ENCODE measurements at regions not wholly inside any gene's neighbourhood (a gene's known extent, or its start where the extent isn't known, plus 50 kb on each side); places are given as distances from the start of the nearest gene placed in this dataset.

DNA sequence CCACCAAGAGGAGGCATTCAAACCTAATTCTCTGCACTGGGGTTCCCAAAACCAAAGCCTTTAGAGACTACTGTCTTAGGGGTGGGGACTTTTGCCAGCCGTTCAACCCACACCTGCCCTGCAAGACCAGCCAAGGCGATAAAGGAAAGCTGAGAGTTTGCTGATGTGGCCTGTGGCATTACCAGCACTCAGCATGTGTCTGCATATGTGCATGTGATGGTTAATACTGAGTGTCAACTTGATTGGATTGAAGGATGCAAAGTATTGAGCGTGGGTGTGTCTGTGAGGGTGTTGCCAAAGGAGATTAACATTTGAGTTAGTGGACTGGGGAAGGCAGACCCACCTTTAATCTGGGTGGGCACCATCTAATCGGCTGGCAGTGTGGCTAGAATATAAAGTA is 474.2 kb downstream of the MED10 start:
- Histone ChIP-seq H3K36me3 (ENCODE audit: control insufficient read depth in 2 of 4, insufficient read depth in 4 of 4, low read length in 3 of 4) (no peaks in the 10 kb centered on the region), H3K4me3 (ENCODE audit: extremely low read depth in 1 of 4, insufficient read depth in 2 of 4, low read depth in 3 of 4, low read length in 4 of 4) (no peak overlapping the region), H3K18ac (ENCODE audit: extremely low read depth, low read length) (no peak overlapping the region), H3K23ac (ENCODE audit: insufficient read length) (no peak overlapping the region), H3K4ac (replicated peaks; ENCODE audit: insufficient read length, low read depth, low read length) (no peak overlapping the region), H3K27ac (ENCODE audit: low read depth, low read length) (no peak overlapping the region), H2AFZ (ENCODE audit: low read length) (no peak overlapping the region), H2AK5ac (ENCODE audit: low read depth, low read length) (no peak overlapping the region), H3K14ac (ENCODE audit: insufficient read length) (no peak overlapping the region), H3K9ac (replicated peaks in 1 of 4; ENCODE audit: extremely low read depth in 1 of 4, low read depth in 3 of 4, low read length in 3 of 4) (no peak overlapping the region), H4K8ac (ENCODE audit: extremely low read depth, insufficient read depth, low read length) (no peak overlapping the region), H4K20me1 (replicated peaks in 1 of 2; ENCODE audit: control insufficient read depth in 1 of 2, insufficient read depth in 2 of 2, low read length in 2 of 2) (no peaks in the 10 kb centered on the region), H2BK15ac (ENCODE audit: low read length) (no peak overlapping the region), H3K23me2 (ENCODE audit: low read depth, low read length) (no peaks in the 10 kb centered on the region), H2BK5ac (ENCODE audit: low read depth, low read length) (no peak overlapping the region), H3K9me3 (ENCODE audit: insufficient read depth in 2 of 2, low read depth in 1 of 2, low read length in 1 of 2) (no peaks in the 10 kb centered on the region), H3K79me1 (ENCODE audit: low read depth, low read length) (no peaks in the 10 kb centered on the region), H3K27me3 (replicated peaks in 1 of 4; ENCODE audit: control insufficient read depth in 3 of 4, extremely low read depth in 1 of 4, insufficient read depth in 3 of 4, low read length in 3 of 4) (no peaks in the 10 kb centered on the region), H2BK12ac (ENCODE audit: low read depth, low read length) (no peak overlapping the region), H2BK120ac (replicated peaks; ENCODE audit: low read depth, low read length) (no peak overlapping the region), H3K79me2 (ENCODE audit: control insufficient read depth in 1 of 2, insufficient read depth in 2 of 2, low read length in 2 of 2) (no peaks in the 10 kb centered on the region), H2BK20ac (ENCODE audit: low read length) (no peak overlapping the region), H3K56ac (replicated peaks; ENCODE audit: insufficient read length, low read depth, low read length) (no peak overlapping the region), H3K4me1 (replicated peaks in 1 of 4; ENCODE audit: control insufficient read depth in 3 of 4, insufficient read depth in 4 of 4, low read length in 3 of 4) (peaks cover 0 to 8% (median 3%) of the 10 kb centered on the region in 4 experiments; a peak in 3 of 7 replicates), H3K4me2 (ENCODE audit: insufficient read depth in 1 of 2, low read depth in 2 of 2, low read length in 2 of 2) (no peak overlapping the region), H4K5ac (ENCODE audit: insufficient read length, low read depth, low read length) (no peak overlapping the region), H4K91ac (replicated peaks; ENCODE audit: insufficient read length, low read length) (no peak overlapping the region)
- 82% methylated on average over 4 of the region's 4 CpGs; no CpG with 5 or more reads in 1 of the 2 experiments for WGBS, 2 experiments (ENCODE audit: extremely low coverage in 1 of 2, insufficient coverage in 1 of 2, insufficient read length in 1 of 2, insufficient replicate concordance in 2 of 2, low coverage in 1 of 2, low lambda C conversion rate in 2 of 2, missing lambda C conversion rate in 1 of 2)
- CTCF ChIA-PET (ENCODE audit: partially characterized antibody), result no interaction called here
- DNase-seq (ENCODE audit: low read depth in 1 of 2, low spot score in 2 of 2) (no peak), FAIRE-seq (no peak)
- POLR2A ChIA-PET (ENCODE audit: partially characterized antibody), result no interaction called here
- TF ChIP-seq NRF1 (IDR thresholded peaks at IDR 0.05; ENCODE audit: low read depth, low read length) (no peak), KDM1A (IDR thresholded peaks at IDR 0.05; ENCODE audit: borderline replicate concordance, low read length) (no peak), TCF12 (IDR thresholded peaks at IDR 0.05; ENCODE audit: low read depth, low read length) (no peak), SIX5 (IDR thresholded peaks at IDR 0.05; ENCODE audit: low read depth, low read length) (no peak), CHD2 (IDR thresholded peaks at IDR 0.05; ENCODE audit: low read length) (no peak), CTBP2 (IDR thresholded peaks at IDR 0.05; ENCODE audit: borderline replicate concordance, insufficient read depth, insufficient read length, low read length) (no peak), ASH2L (IDR thresholded peaks at IDR 0.05; ENCODE audit: low read length) (no peak), USF2 (IDR thresholded peaks at IDR 0.05; ENCODE audit: low read length) (no peak), PHF8 (conservative IDR thresholded peaks at IDR 0.05; ENCODE audit: low read depth, low read length) (no peak), FOSL1 (IDR thresholded peaks at IDR 0.05; ENCODE audit: insufficient read depth, low read depth, low read length) (no peak), CBX8 (IDR thresholded peaks at IDR 0.05; ENCODE audit: borderline replicate concordance, low read depth, low read length) (no peak), POU5F1 (IDR thresholded peaks at IDR 0.05; ENCODE audit: low read depth, low read length) (no peak), HDAC2 (IDR thresholded peaks at IDR 0.05; ENCODE audit: borderline replicate concordance in 1 of 2, low read depth in 2 of 2, low read length in 2 of 2) (no peak), ZNF274 (IDR thresholded peaks at IDR 0.05; ENCODE audit: borderline replicate concordance, extremely low read depth, low read length) (no peak)

Measured in H1 (cell line).